Kidney (tissue), 13 donors: ENCODE measurements at regions not wholly inside any gene's neighbourhood (a gene's known extent, or its start where the extent isn't known, plus 50 kb on each side); places are given as distances from the start of the nearest gene placed in this dataset.

Experiments
- DNase-seq, 5 donors: peaks; one replicate each; pipeline ENCODE4 v3.0.0-alpha.2; 2013 to 2020
- FAIRE-seq: peaks from 2 replicates; lab custom pipeline; 2012; peaks lifted over from hg19 to GRCh38; lab: Jason Lieb, UNC
- H3K27ac ChIP-seq, 2 donors: one replicate each; pipeline ENCODE4 v1.7.0; 2013; ENCODE audit warnings: low read depth in 2 of 2, low read length in 2 of 2, inconsistent platforms in 1 of 2
- H3K27me3 ChIP-seq: one replicate; pipeline ENCODE4 v1.7.1; 2013; ENCODE audit warnings: low read length, inconsistent platforms; ENCODE audit not compliant: control insufficient read depth, insufficient read depth
- H3K36me3 ChIP-seq, 3 donors: one replicate each; pipeline versions ENCODE4 v1.7.0 to v1.7.1; 2013; ENCODE audit warnings: low read length in 3 of 3, control low read depth in 1 of 3, inconsistent platforms in 1 of 3; ENCODE audit not compliant: insufficient read depth in 3 of 3, control insufficient read depth in 2 of 3
- H3K4me1 ChIP-seq, 3 donors: one replicate each; pipeline versions ENCODE4 v1.7.0 to v1.7.1; 2013; ENCODE audit warnings: low read length in 3 of 3, inconsistent platforms in 1 of 3, low read depth in 1 of 3; ENCODE audit not compliant: control insufficient read depth in 2 of 3, insufficient read depth in 2 of 3
- H3K4me3 ChIP-seq, 3 donors: one replicate each; pipeline versions ENCODE4 v1.7.0 to v1.8.1; 2013; ENCODE audit warnings: low read length in 3 of 3, control low read depth in 1 of 3, inconsistent platforms in 1 of 3
- H3K9ac ChIP-seq, 3 donors: one replicate each; pipeline versions ENCODE4 v1.7.0 to v1.7.1; 2013; ENCODE audit warnings: low read length in 3 of 3, control low read depth in 1 of 3, inconsistent platforms in 1 of 3
- H3K9me3 ChIP-seq, 3 donors: one replicate each; pipeline versions ENCODE4 v1.7.0 to v1.7.1; 2013; ENCODE audit warnings: low read length in 3 of 3, control low read depth in 1 of 3, inconsistent platforms in 1 of 3; ENCODE audit not compliant: control insufficient read depth in 2 of 3, insufficient read depth in 1 of 3
- CTCF ChIP-seq: IDR thresholded peaks from 3 replicates; pipeline ENCODE4 v1.5.1; 2012; ENCODE audit warnings: mild to moderate bottlenecking, moderate library complexity, borderline replicate concordance; ENCODE audit not compliant: insufficient read depth; ENCODE audit errors: extremely low read depth
- intact Hi-C: fragments of 100-400 bp; cut with DNase I; formaldehyde crosslinking; loops from one replicate; pipeline ENCODE4 v1.11.1; 2022
- donor health status: control.
- donor health status: control.
- donor health status: control.
- donor health status: control.
- donor health status: control.
- donor health status: DM: yes; HTN: yes; CAD: no.
- donor health status: Normal renal cell carcinoma (clear cell type).

- peak in 1 of 5 donors; percentile 25 for DNase-seq
- intact Hi-C loops, result no loop called here
- Histone ChIP-seq H3K27ac (no peak overlapping the region), H3K9me3 (no peaks in the 10 kb centered on the region), H3K9ac (no peak overlapping the region), H3K4me1 (no peaks in the 10 kb centered on the region), H3K36me3 (no peaks in the 10 kb centered on the region), H3K4me3 (no peak overlapping the region), H3K27me3 (no peaks in the 10 kb centered on the region)
- no peak for TF ChIP-seq CTCF
- no peak for FAIRE-seq
Measured at GRCh38 chr11:42025121-42025803, 565.8 kb upstream of the LRRC4C start.

- Histone ChIP-seq H3K4me3 (no peak overlapping the region), H3K9me3 (no peaks in the 10 kb centered on the region), H3K36me3 (no peaks in the 10 kb centered on the region), H3K9ac (no peak overlapping the region), H3K27me3 (no peaks in the 10 kb centered on the region), H3K27ac (no peak overlapping the region), H3K4me1 (no peaks in the 10 kb centered on the region)
- DNase-seq (peak in 2 of 5 donors; percentile 35 to 41), FAIRE-seq (no peak)
- intact Hi-C loops, result no loop called here
- TF ChIP-seq CTCF, result no peak
Measured at GRCh38 chr11:42034826-42035225, 575.4 kb upstream of the LRRC4C start.

GRCh38 chr11:42036201-42036600 lies 576.7 kb upstream of the LRRC4C start:
- H3K4me1 ChIP-seq, result no peaks in the 10 kb centered on the region
- DNase-seq (no peak), FAIRE-seq (no peak)
- H3K4me3 ChIP-seq, result no peak overlapping the region
- no peak overlapping the region for H3K9ac ChIP-seq
- H3K27ac ChIP-seq, result no peak overlapping the region
- intact Hi-C loops, result no loop called here
- H3K36me3 ChIP-seq, result no peaks in the 10 kb centered on the region
- no peaks in the 10 kb centered on the region for H3K9me3 ChIP-seq
- no peaks in the 10 kb centered on the region for H3K27me3 ChIP-seq
- TF ChIP-seq CTCF, result no peak

- Histone ChIP-seq H3K9ac (no peak overlapping the region), H3K4me1 (no peaks in the 10 kb centered on the region), H3K27ac (no peak overlapping the region), H3K36me3 (no peaks in the 10 kb centered on the region), H3K9me3 (no peaks in the 10 kb centered on the region), H3K4me3 (no peak overlapping the region), H3K27me3 (no peaks in the 10 kb centered on the region)
- no peak for TF ChIP-seq CTCF
- DNase-seq (no peak), FAIRE-seq (no peak)
- intact Hi-C loops, result no loop called here
Measured at GRCh38 chr11:42043312-42043711, 583.9 kb upstream of the LRRC4C start.
